ENCODE measurements at regions not wholly inside any gene's neighbourhood (a gene's known extent, or its start where the extent isn't known, plus 50 kb on each side); places are given as distances from the start of the nearest gene placed in this dataset.

- DNase-seq (ENCODE audit: low read depth), result no peak
- TF ChIP-seq, protein P1, sequence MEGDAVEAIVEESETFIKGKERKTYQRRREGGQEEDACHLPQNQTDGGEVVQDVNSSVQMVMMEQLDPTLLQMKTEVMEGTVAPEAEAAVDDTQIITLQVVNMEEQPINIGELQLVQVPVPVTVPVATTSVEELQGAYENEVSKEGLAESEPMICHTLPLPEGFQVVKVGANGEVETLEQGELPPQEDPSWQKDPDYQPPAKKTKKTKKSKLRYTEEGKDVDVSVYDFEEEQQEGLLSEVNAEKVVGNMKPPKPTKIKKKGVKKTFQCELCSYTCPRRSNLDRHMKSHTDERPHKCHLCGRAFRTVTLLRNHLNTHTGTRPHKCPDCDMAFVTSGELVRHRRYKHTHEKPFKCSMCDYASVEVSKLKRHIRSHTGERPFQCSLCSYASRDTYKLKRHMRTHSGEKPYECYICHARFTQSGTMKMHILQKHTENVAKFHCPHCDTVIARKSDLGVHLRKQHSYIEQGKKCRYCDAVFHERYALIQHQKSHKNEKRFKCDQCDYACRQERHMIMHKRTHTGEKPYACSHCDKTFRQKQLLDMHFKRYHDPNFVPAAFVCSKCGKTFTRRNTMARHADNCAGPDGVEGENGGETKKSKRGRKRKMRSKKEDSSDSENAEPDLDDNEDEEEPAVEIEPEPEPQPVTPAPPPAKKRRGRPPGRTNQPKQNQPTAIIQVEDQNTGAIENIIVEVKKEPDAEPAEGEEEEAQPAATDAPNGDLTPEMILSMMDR (conservative IDR thresholded peaks at IDR 0.05; ENCODE audit: low read depth, low read length), result no peak
- H3K4me3 ChIP-seq (ENCODE audit: low read depth, low read length), result no peak overlapping the region
These were observed 202.8 kb upstream of the AKR1E2 start for GRCh38 chr10:4623200-4623599.

GRCh38 chr10:4622384-4622783 lies 203.6 kb upstream of the AKR1E2 start:
- no peak overlapping the region for H3K4me3 ChIP-seq (ENCODE audit: low read depth, low read length)
- TF ChIP-seq, protein P1 (conservative IDR thresholded peaks at IDR 0.05; ENCODE audit: low read depth, low read length), result no peak
- DNase-seq (ENCODE audit: low read depth), result no peak

GRCh38 chr10:4617589-4617988 lies 208.4 kb upstream of the AKR1E2 start:
- DNase-seq (ENCODE audit: low read depth), result no peak
- TF ChIP-seq, protein P1 (conservative IDR thresholded peaks at IDR 0.05; ENCODE audit: low read depth, low read length), result no peak
- H3K4me3 ChIP-seq (ENCODE audit: low read depth, low read length), result no peak overlapping the region

DNA sequence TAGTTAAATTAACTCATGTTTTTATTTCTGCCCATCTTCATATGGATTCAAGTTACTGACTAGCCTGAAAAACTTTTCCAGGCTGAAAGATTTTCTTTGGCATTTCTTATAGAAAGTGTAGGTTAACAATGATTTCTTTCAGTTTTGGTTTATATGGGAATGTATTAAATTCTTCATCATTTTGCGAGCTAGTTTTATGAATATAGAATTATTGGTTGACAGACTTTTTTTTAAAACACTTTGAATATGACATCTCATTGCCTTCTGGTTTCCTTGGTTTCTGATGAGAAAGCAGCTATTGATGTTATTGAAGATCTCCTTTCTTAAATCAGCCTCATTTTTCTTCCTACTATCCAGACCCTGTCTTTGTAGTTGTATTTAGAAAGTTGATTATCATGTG lies 211.0 kb upstream of the AKR1E2 start:
- no peak for DNase-seq (ENCODE audit: low read depth)
- H3K4me3 ChIP-seq (ENCODE audit: low read depth, low read length), result no peak overlapping the region
- TF ChIP-seq, protein P1 (conservative IDR thresholded peaks at IDR 0.05; ENCODE audit: low read depth, low read length), result no peak

DNA sequence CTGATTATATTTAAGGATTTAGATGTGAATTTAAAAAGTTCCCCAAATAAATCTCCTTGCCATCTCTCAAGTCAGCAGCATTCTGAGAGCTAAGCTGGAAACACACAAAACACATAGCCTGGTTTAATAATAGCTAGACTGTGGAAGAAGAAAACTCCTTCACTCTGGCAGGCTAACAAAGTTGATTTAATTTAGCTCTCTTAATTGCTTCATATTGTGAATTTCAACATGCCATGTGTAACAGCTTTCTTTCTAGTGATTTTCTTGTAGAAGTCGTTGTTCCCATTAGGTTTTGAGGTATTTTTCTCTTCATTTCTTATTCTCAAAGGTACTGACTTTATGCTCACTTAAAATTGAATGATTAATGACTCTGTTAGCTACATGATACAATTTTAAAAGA lies 216.8 kb upstream of the AKR1E2 start:
- no peak for DNase-seq (ENCODE audit: low read depth)
- TF ChIP-seq, protein P1 (conservative IDR thresholded peaks at IDR 0.05; ENCODE audit: low read depth, low read length), result no peak
- H3K4me3 ChIP-seq (ENCODE audit: low read depth, low read length), result no peak overlapping the region

DNA sequence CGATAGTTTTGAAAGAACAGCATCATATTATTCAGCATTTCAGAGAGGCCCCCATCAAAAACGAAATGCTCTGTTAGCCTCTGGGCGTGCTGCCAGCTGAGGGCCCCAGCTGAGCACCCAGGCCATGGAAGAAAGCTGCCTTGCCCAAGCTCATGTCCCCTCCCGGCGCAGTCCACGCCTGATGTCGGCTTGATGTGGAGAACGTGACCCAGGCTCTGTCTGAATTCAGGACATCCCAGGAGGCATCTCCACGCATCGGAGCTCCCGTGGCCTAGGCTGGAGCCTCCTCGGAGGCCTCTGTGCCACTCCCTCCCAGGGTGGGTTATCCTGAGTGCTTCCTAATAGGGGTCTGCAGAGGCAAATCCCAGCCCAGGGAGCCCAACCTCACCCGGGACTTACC lies 218.3 kb upstream of the AKR1E2 start:
- H3K4me3 ChIP-seq (ENCODE audit: low read depth, low read length), result no peak overlapping the region
- TF ChIP-seq, protein P1 (conservative IDR thresholded peaks at IDR 0.05; ENCODE audit: low read depth, low read length), result no peak
- DNase-seq (ENCODE audit: low read depth), result no peak

GRCh38 chr10:4606856-4607636 lies 219.0 kb upstream of the AKR1E2 start:
- TF ChIP-seq, protein P1 (conservative IDR thresholded peaks at IDR 0.05; ENCODE audit: low read depth, low read length), result no peak

More at GRCh38 chr10:4606856-4607636, 219.0 kb upstream of the AKR1E2 start:
- DNase-seq (ENCODE audit: low read depth), result no peak
- no peak overlapping the region for H3K4me3 ChIP-seq (ENCODE audit: low read depth, low read length)
